ENCODE measurements at regions not wholly inside any gene's neighbourhood (a gene's known extent, or its start where the extent isn't known, plus 50 kb on each side); places are given as distances from the start of the nearest gene placed in this dataset.

DNA sequence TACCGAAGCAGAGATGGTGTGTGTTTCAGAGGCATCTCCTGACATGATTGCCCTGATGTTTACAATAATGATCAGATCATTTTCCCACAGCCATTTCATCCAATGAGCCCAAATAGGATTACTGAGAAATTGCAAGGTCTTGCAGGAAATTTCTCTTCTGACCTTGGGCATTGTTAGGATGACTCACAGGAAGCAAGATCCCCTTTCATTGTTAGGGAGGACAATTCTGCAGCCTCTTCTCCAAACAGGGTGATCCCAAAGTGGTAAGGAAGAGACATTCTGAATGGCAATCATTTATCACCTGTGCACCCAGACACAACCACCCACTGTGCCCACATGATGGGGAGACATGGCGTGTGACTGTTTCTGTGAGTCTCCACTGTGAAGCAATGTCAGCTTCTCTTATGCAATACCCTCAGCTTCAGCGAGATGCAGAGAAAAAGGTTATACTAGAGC is 306.7 kb upstream of the XYLT1 start:
- H3K27me3 ChIP-seq (ENCODE audit: insufficient read depth, insufficient read length) = no peaks in the 10 kb centered on the region
- H3K9ac ChIP-seq (ENCODE audit: insufficient read length, low read depth) = no peak overlapping the region
- H3K4me3 ChIP-seq (ENCODE audit: insufficient read length, low read depth) = no peak overlapping the region
- H3K36me3 ChIP-seq (ENCODE audit: insufficient read depth, insufficient read length, low read length) = no peaks in the 10 kb centered on the region
- TF ChIP-seq ZNF274 (IDR thresholded peaks at IDR 0.05; ENCODE audit: low read depth, low read length) (no peak), SUZ12 (IDR thresholded peaks at IDR 0.05; ENCODE audit: extremely low read depth, insufficient read depth, insufficient read length) (no peak), YY1 (IDR thresholded peaks at IDR 0.05; ENCODE audit: insufficient read depth, insufficient read length) (no peak)
- no peak for DNase-seq (ENCODE audit: low read depth, low spot score)
- H3K4me1 ChIP-seq (ENCODE audit: insufficient read depth, insufficient read length) = peaks cover 2% of the 10 kb centered on the region
- H3K9me3 ChIP-seq (ENCODE audit: insufficient read depth, low read length) = no peaks in the 10 kb centered on the region

GRCh38 chr16:17776888-17777287 is 306.1 kb upstream of the XYLT1 start:
- Histone ChIP-seq H3K27me3 (ENCODE audit: insufficient read depth, insufficient read length) (no peaks in the 10 kb centered on the region), H3K4me3 (ENCODE audit: insufficient read length, low read depth) (no peak overlapping the region), H3K9ac (ENCODE audit: insufficient read length, low read depth) (no peak overlapping the region), H3K36me3 (ENCODE audit: insufficient read depth, insufficient read length, low read length) (no peaks in the 10 kb centered on the region), H3K4me1 (ENCODE audit: insufficient read depth, insufficient read length) (peaks cover 2% of the 10 kb centered on the region), H3K9me3 (ENCODE audit: insufficient read depth, low read length) (no peaks in the 10 kb centered on the region)
- no peak for DNase-seq (ENCODE audit: low read depth, low spot score)
- TF ChIP-seq SUZ12 (IDR thresholded peaks at IDR 0.05; ENCODE audit: extremely low read depth, insufficient read depth, insufficient read length) = no peak
- TF ChIP-seq ZNF274 (IDR thresholded peaks at IDR 0.05; ENCODE audit: low read depth, low read length) = no peak
- TF ChIP-seq YY1 (IDR thresholded peaks at IDR 0.05; ENCODE audit: insufficient read depth, insufficient read length) = no peak

- Histone ChIP-seq H3K27me3 (ENCODE audit: insufficient read depth, insufficient read length) (no peaks in the 10 kb centered on the region), H3K9ac (ENCODE audit: insufficient read length, low read depth) (no peak overlapping the region), H3K9me3 (ENCODE audit: insufficient read depth, low read length) (no peaks in the 10 kb centered on the region), H3K4me3 (ENCODE audit: insufficient read length, low read depth) (no peak overlapping the region), H3K36me3 (ENCODE audit: insufficient read depth, insufficient read length, low read length) (no peaks in the 10 kb centered on the region), H3K4me1 (ENCODE audit: insufficient read depth, insufficient read length) (peaks cover 2% of the 10 kb centered on the region)
- no peak for TF ChIP-seq YY1 (IDR thresholded peaks at IDR 0.05; ENCODE audit: insufficient read depth, insufficient read length)
- TF ChIP-seq ZNF274 (IDR thresholded peaks at IDR 0.05; ENCODE audit: low read depth, low read length) = no peak
- TF ChIP-seq SUZ12 (IDR thresholded peaks at IDR 0.05; ENCODE audit: extremely low read depth, insufficient read depth, insufficient read length) = no peak
- DNase-seq (ENCODE audit: low read depth, low spot score) = no peak
These were observed 305.7 kb upstream of the XYLT1 start for GRCh38 chr16:17776465-17776864.

GRCh38 chr16:17775061-17775460 is 304.3 kb upstream of the XYLT1 start:
- peaks cover 2% of the 10 kb centered on the region for H3K4me1 ChIP-seq (ENCODE audit: insufficient read depth, insufficient read length)

DNA sequence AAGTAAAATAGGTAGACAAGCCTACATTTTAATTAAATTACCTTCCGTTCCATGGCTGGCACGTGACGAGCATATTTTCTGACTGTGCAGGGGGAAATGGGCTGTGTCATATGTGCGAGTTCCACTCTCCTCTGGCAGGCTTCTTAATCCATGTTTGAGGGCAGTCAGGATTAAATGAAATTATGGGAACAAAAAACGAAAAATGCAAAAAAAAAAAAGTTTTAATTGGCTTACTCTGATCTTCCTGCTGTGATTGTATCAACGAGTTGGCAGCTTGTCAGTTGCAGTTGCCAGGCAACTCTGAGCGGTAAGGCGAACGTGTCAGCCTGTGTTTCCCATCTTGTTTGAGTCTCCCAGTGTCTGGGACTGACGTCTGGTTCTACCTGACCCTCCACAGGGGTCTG is 302.9 kb upstream of the XYLT1 start:
- Histone ChIP-seq H3K4me3 (ENCODE audit: insufficient read length, low read depth) (no peak overlapping the region), H3K4me1 (ENCODE audit: insufficient read depth, insufficient read length) (peaks cover 2% of the 10 kb centered on the region), H3K9ac (ENCODE audit: insufficient read length, low read depth) (no peak overlapping the region), H3K36me3 (ENCODE audit: insufficient read depth, insufficient read length, low read length) (no peaks in the 10 kb centered on the region), H3K9me3 (ENCODE audit: insufficient read depth, low read length) (no peaks in the 10 kb centered on the region), H3K27me3 (ENCODE audit: insufficient read depth, insufficient read length) (no peaks in the 10 kb centered on the region)
- no peak for DNase-seq (ENCODE audit: low read depth, low spot score)
- TF ChIP-seq ZNF274 (IDR thresholded peaks at IDR 0.05; ENCODE audit: low read depth, low read length) = no peak
- TF ChIP-seq SUZ12 (IDR thresholded peaks at IDR 0.05; ENCODE audit: extremely low read depth, insufficient read depth, insufficient read length) = no peak
- no peak for TF ChIP-seq YY1 (IDR thresholded peaks at IDR 0.05; ENCODE audit: insufficient read depth, insufficient read length)

More at GRCh38 chr16:17775061-17775460, 304.3 kb upstream of the XYLT1 start:
- Histone ChIP-seq H3K27me3 (ENCODE audit: insufficient read depth, insufficient read length) (no peaks in the 10 kb centered on the region), H3K9ac (ENCODE audit: insufficient read length, low read depth) (no peak overlapping the region), H3K9me3 (ENCODE audit: insufficient read depth, low read length) (no peaks in the 10 kb centered on the region), H3K4me3 (ENCODE audit: insufficient read length, low read depth) (no peak overlapping the region), H3K36me3 (ENCODE audit: insufficient read depth, insufficient read length, low read length) (no peaks in the 10 kb centered on the region)
- no peak for TF ChIP-seq SUZ12 (IDR thresholded peaks at IDR 0.05; ENCODE audit: extremely low read depth, insufficient read depth, insufficient read length)
- TF ChIP-seq YY1 (IDR thresholded peaks at IDR 0.05; ENCODE audit: insufficient read depth, insufficient read length) = no peak
- no peak for TF ChIP-seq ZNF274 (IDR thresholded peaks at IDR 0.05; ENCODE audit: low read depth, low read length)
- no peak for DNase-seq (ENCODE audit: low read depth, low spot score)

GRCh38 chr16:17770104-17770503 is 299.3 kb upstream of the XYLT1 start:
- Histone ChIP-seq H3K27me3 (ENCODE audit: insufficient read depth, insufficient read length) (no peaks in the 10 kb centered on the region), H3K9ac (ENCODE audit: insufficient read length, low read depth) (no peak overlapping the region), H3K9me3 (ENCODE audit: insufficient read depth, low read length) (no peaks in the 10 kb centered on the region), H3K36me3 (ENCODE audit: insufficient read depth, insufficient read length, low read length) (no peaks in the 10 kb centered on the region), H3K4me1 (ENCODE audit: insufficient read depth, insufficient read length) (no peaks in the 10 kb centered on the region), H3K4me3 (ENCODE audit: insufficient read length, low read depth) (no peak overlapping the region)
- TF ChIP-seq YY1 (IDR thresholded peaks at IDR 0.05; ENCODE audit: insufficient read depth, insufficient read length) = no peak
- no peak for TF ChIP-seq ZNF274 (IDR thresholded peaks at IDR 0.05; ENCODE audit: low read depth, low read length)
- TF ChIP-seq SUZ12 (IDR thresholded peaks at IDR 0.05; ENCODE audit: extremely low read depth, insufficient read depth, insufficient read length) = no peak
- no peak for DNase-seq (ENCODE audit: low read depth, low spot score)

GRCh38 chr16:17769065-17769464 is 298.3 kb upstream of the XYLT1 start:
- H3K4me1 ChIP-seq (ENCODE audit: insufficient read depth, insufficient read length) = no peaks in the 10 kb centered on the region

More at GRCh38 chr16:17769065-17769464, 298.3 kb upstream of the XYLT1 start:
- no peak for DNase-seq (ENCODE audit: low read depth, low spot score)
- no peaks in the 10 kb centered on the region for H3K9me3 ChIP-seq (ENCODE audit: insufficient read depth, low read length)
- H3K4me3 ChIP-seq (ENCODE audit: insufficient read length, low read depth) = no peak overlapping the region
- no peaks in the 10 kb centered on the region for H3K36me3 ChIP-seq (ENCODE audit: insufficient read depth, insufficient read length, low read length)
- H3K27me3 ChIP-seq (ENCODE audit: insufficient read depth, insufficient read length) = no peaks in the 10 kb centered on the region
- TF ChIP-seq SUZ12 (IDR thresholded peaks at IDR 0.05; ENCODE audit: extremely low read depth, insufficient read depth, insufficient read length) (no peak), YY1 (IDR thresholded peaks at IDR 0.05; ENCODE audit: insufficient read depth, insufficient read length) (no peak), ZNF274 (IDR thresholded peaks at IDR 0.05; ENCODE audit: low read depth, low read length) (no peak)
- no peak overlapping the region for H3K9ac ChIP-seq (ENCODE audit: insufficient read length, low read depth)
